DMS79 (cell line): ENCODE measurements at regions not wholly inside any gene's neighbourhood (a gene's known extent, or its start where the extent isn't known, plus 50 kb on each side); places are given as distances from the start of the nearest gene placed in this dataset.
"Not testable (repeated sequence)": the region's sequence is repeated elsewhere in the genome, so short reads cannot be mapped to it uniquely, and the experiment has no call there.

ENCODE experiments used
- DNase-seq: peaks from one replicate; lab custom pipeline; 2025; lab: John Stamatoyannopoulos, UW

GRCh38 chr22:49697047-49697446 is 130.6 kb downstream of the BRD1 start:
- no peak for DNase-seq

- DNase-seq = no peak
Observed at GRCh38 chr22:49694462-49695260, 133.0 kb downstream of the BRD1 start.

- no peak for DNase-seq
Observed at GRCh38 chr22:49693848-49694247, 133.8 kb downstream of the BRD1 start.

GRCh38 chr22:49693416-49693815 is 134.3 kb downstream of the BRD1 start:
- no peak for DNase-seq

GRCh38 chr22:49692499-49693225 is 135.0 kb downstream of the BRD1 start:
- DNase-seq = no peak

- no peak for DNase-seq
Observed at GRCh38 chr22:49691256-49691655, 136.4 kb downstream of the BRD1 start.

GRCh38 chr22:49690454-49690853 is 137.2 kb downstream of the BRD1 start:
- no peak for DNase-seq

- DNase-seq = no peak
Observed at GRCh38 chr22:49689858-49690257, 137.8 kb downstream of the BRD1 start.

GRCh38 chr22:49689255-49689770 is 138.4 kb downstream of the BRD1 start:
- DNase-seq = no peak

- DNase-seq = no peak
Observed at GRCh38 chr22:49688516-49689254, 139.0 kb downstream of the BRD1 start.

- no peak for DNase-seq
Observed at GRCh38 chr22:49687786-49688515, 139.7 kb downstream of the BRD1 start.

GRCh38 chr22:49687333-49687732 is 140.3 kb downstream of the BRD1 start:
- no peak for DNase-seq

- DNase-seq = no peak
Observed at GRCh38 chr22:49686495-49687219, 141.0 kb downstream of the BRD1 start.

- DNase-seq = no peak
Observed at GRCh38 chr22:49685686-49686085, 142.0 kb downstream of the BRD1 start.

- DNase-seq = no peak
Observed at GRCh38 chr22:49685116-49685515, 142.6 kb downstream of the BRD1 start.

- DNase-seq = no peak
Observed at GRCh38 chr22:49683032-49683431, 144.6 kb downstream of the BRD1 start.

GRCh38 chr22:49680819-49681218 is 146.9 kb downstream of the BRD1 start:
- not testable (repeated sequence) for DNase-seq

- no peak for DNase-seq
Observed at GRCh38 chr22:49678842-49679170, 148.9 kb downstream of the BRD1 start.

- no peak for DNase-seq
Observed at GRCh38 chr22:49678137-49678841, 149.4 kb downstream of the BRD1 start.

- no peak for DNase-seq
Observed at GRCh38 chr22:49677495-49677889, 150.2 kb downstream of the BRD1 start.
